WERI-Rb-1 (cell line): ENCODE measurements at regions not wholly inside any gene's neighbourhood (a gene's known extent, or its start where the extent isn't known, plus 50 kb on each side); places are given as distances from the start of the nearest gene placed in this dataset.
"Not testable (repeated sequence)": the region's sequence is repeated elsewhere in the genome, so short reads cannot be mapped to it uniquely, and the experiment has no call there.

Experiments
- DNase-seq: peaks from one replicate; pipeline ENCODE4 v3.0.0-alpha.2; 2020
- H3K27ac ChIP-seq: fragments of 250-450 bp; sonication (Bioruptor Pico); 2 replicates; pipeline ENCODE4 v1.5.1; 2020; ENCODE audit warnings: mild to moderate bottlenecking, moderate library complexity
- H3K27me3 ChIP-seq: fragments of 250-450 bp; sonication (Bioruptor Pico); 2 replicates; pipeline ENCODE4 v1.5.1; 2021; ENCODE audit warnings: mild to moderate bottlenecking, low read depth, moderate library complexity; ENCODE audit not compliant: insufficient read depth, severe bottlenecking
- H3K36me3 ChIP-seq: fragments of 250-450 bp; sonication (Bioruptor Pico); 2 replicates; pipeline ENCODE4 v1.5.1; 2020; ENCODE audit warnings: mild to moderate bottlenecking, moderate library complexity
- H3K4me3 ChIP-seq: 2 replicates; pipeline ENCODE4 v1.5.1; 2011; ENCODE audit warnings: low read depth, mild to moderate bottlenecking, control low read depth, low read length
- H3K9me3 ChIP-seq: fragments of 250-450 bp; sonication (Bioruptor Pico); 2 replicates; pipeline ENCODE4 v1.5.1; 2021; ENCODE audit warnings: mild to moderate bottlenecking, moderate library complexity; ENCODE audit not compliant: severe bottlenecking
- CTCF ChIP-seq: IDR thresholded peaks from 2 replicates; pipeline ENCODE4 v1.5.1; 2011; ENCODE audit warnings: low read depth, mild to moderate bottlenecking, control low read depth, inconsistent platforms, low read length

GRCh38 chr4:99735822-99736221 is 78.2 kb upstream of the C4orf54 start:
- Histone ChIP-seq H3K36me3 (no peaks in the 10 kb centered on the region), H3K9me3 (peaks cover 15% of the 10 kb centered on the region), H3K27ac (no peak overlapping the region), H3K4me3 (no peak overlapping the region), H3K27me3 (no peaks in the 10 kb centered on the region)
- TF ChIP-seq CTCF = no peak
- no peak for DNase-seq

- no peaks in the 10 kb centered on the region for H3K36me3 ChIP-seq
- H3K9me3 ChIP-seq = peaks cover 15% of the 10 kb centered on the region
- TF ChIP-seq CTCF = no peak
- H3K27me3 ChIP-seq = no peaks in the 10 kb centered on the region
- H3K27ac ChIP-seq = no peak overlapping the region
- no peak for DNase-seq
- H3K4me3 ChIP-seq = no peak overlapping the region
Observed at GRCh38 chr4:99734583-99735322, 77.1 kb upstream of the C4orf54 start.

GRCh38 chr4:99733455-99733854 is 75.8 kb upstream of the C4orf54 start:
- DNase-seq, H3K27me3 ChIP-seq, H3K27ac ChIP-seq, H3K4me3 ChIP-seq, H3K36me3 ChIP-seq: not testable (repeated sequence)
- peaks cover 15% of the 10 kb centered on the region for H3K9me3 ChIP-seq

GRCh38 chr4:99729186-99729585 is 71.6 kb upstream of the C4orf54 start:
- H3K4me3 ChIP-seq = no peak overlapping the region
- no peaks in the 10 kb centered on the region for H3K36me3 ChIP-seq
- H3K27ac ChIP-seq = no peak overlapping the region
- no peak for TF ChIP-seq CTCF
- H3K9me3 ChIP-seq = peaks cover 18% of the 10 kb centered on the region
- no peaks in the 10 kb centered on the region for H3K27me3 ChIP-seq
- DNase-seq = no peak

- no peaks in the 10 kb centered on the region for H3K36me3 ChIP-seq
- TF ChIP-seq CTCF = no peak
- no peak for DNase-seq
- peaks cover 3% of the 10 kb centered on the region for H3K9me3 ChIP-seq
- H3K4me3 ChIP-seq = no peak overlapping the region
- no peaks in the 10 kb centered on the region for H3K27me3 ChIP-seq
- no peak overlapping the region for H3K27ac ChIP-seq
Observed at GRCh38 chr4:99724067-99724466, 66.4 kb upstream of the C4orf54 start.

GRCh38 chr4:99723612-99724011 is 66.0 kb upstream of the C4orf54 start:
- H3K4me3 ChIP-seq = no peak overlapping the region
- peaks cover 3% of the 10 kb centered on the region for H3K9me3 ChIP-seq
- no peaks in the 10 kb centered on the region for H3K27me3 ChIP-seq
- no peaks in the 10 kb centered on the region for H3K36me3 ChIP-seq
- no peak overlapping the region for H3K27ac ChIP-seq
- no peak for DNase-seq
- TF ChIP-seq CTCF = no peak
